Stimulated activated CD8-positive, alpha-beta memory T cell treated with anti-CD3 and anti-CD28 coated beads, Interleukin-4, amount 100 ng/mL, for 1 hour (primary cell): ENCODE measurements at regions not wholly inside any gene's neighbourhood (a gene's known extent, or its start where the extent isn't known, plus 50 kb on each side); places are given as distances from the start of the nearest gene placed in this dataset.

ENCODE experiments used
- DNase-seq, 2 donors: peaks; one replicate each; pipeline ENCODE4 v3.0.0-alpha.2; 2020; ENCODE audit warnings: low read depth in 2 of 2, low spot score in 1 of 2

- no peak for DNase-seq
Measured at GRCh38 chr10:128694851-128695725, 568.9 kb upstream of the MKI67 start.

- DNase-seq, result no peak
Measured at GRCh38 chr10:128695931-128696330, 569.7 kb upstream of the MKI67 start.

- DNase-seq, result no peak
Measured at GRCh38 chr10:128697437-128697836, 571.2 kb upstream of the MKI67 start.

- DNase-seq, result no peak
Measured at GRCh38 chr10:128701381-128701780, 575.2 kb upstream of the MKI67 start.

GRCh38 chr10:128701837-128702236 lies 575.6 kb upstream of the MKI67 start:
- no peak for DNase-seq

- no peak for DNase-seq
Measured at GRCh38 chr10:128704716-128705115, 578.5 kb upstream of the MKI67 start.

GRCh38 chr10:128708182-128708581 lies 582.0 kb upstream of the MKI67 start:
- no peak for DNase-seq

GRCh38 chr10:128709686-128710085 lies 583.5 kb upstream of the MKI67 start:
- DNase-seq, result no peak

- DNase-seq, result no peak
Measured at GRCh38 chr10:128710098-128710797, 584.0 kb upstream of the MKI67 start.

- DNase-seq, result no peak
Measured at GRCh38 chr10:128710798-128711183, 584.6 kb upstream of the MKI67 start.

GRCh38 chr10:128711806-128712205 lies 585.6 kb upstream of the MKI67 start:
- DNase-seq, result no peak

- no peak for DNase-seq
Measured at GRCh38 chr10:128712661-128713400, 586.6 kb upstream of the MKI67 start.

- DNase-seq, result no peak
Measured at GRCh38 chr10:128713471-128713870, 587.2 kb upstream of the MKI67 start.

GRCh38 chr10:128713874-128714570 lies 587.8 kb upstream of the MKI67 start:
- DNase-seq, result no peak

- no peak for DNase-seq
Measured at GRCh38 chr10:128714644-128715415, 588.6 kb upstream of the MKI67 start.

GRCh38 chr10:128716181-128716580 lies 590.0 kb upstream of the MKI67 start:
- no peak for DNase-seq

GRCh38 chr10:128721963-128722445 lies 595.8 kb upstream of the MKI67 start:
- no peak for DNase-seq

GRCh38 chr10:128722947-128723346 lies 596.7 kb upstream of the MKI67 start:
- no peak for DNase-seq

GRCh38 chr10:128723631-128724205 lies 597.5 kb upstream of the MKI67 start:
- no peak for DNase-seq

- DNase-seq, result no peak
Measured at GRCh38 chr10:128725531-128725930, 599.3 kb upstream of the MKI67 start.
